Mesenchymal stem cell (in vitro differentiated cells and primary cell): ENCODE measurements at regions not wholly inside any gene's neighbourhood (a gene's known extent, or its start where the extent isn't known, plus 50 kb on each side); places are given as distances from the start of the nearest gene placed in this dataset. TPM values are rescaled to one million over a fixed set of nuclear protein-coding genes. Genes with fewer than 3 reads are reported as not detected.

Source experiments
- DNase-seq: peaks from one replicate; pipeline ENCODE4 v3.0.0-alpha.2; 2013
- H2AFZ ChIP-seq: one replicate; pipeline ENCODE4 v1.6.1; 2013; ENCODE audit warnings: low read depth, mild to moderate bottlenecking, control low read depth, inconsistent platforms, low read length, moderate library complexity
- H2AK5ac ChIP-seq: 2 replicates; pipeline ENCODE4 v1.6.1; 2013; ENCODE audit warnings: low read length, moderate library complexity, mild to moderate bottlenecking, inconsistent platforms; ENCODE audit not compliant: severe bottlenecking
- H2BK120ac ChIP-seq: one replicate; pipeline ENCODE4 v1.6.1; 2013; ENCODE audit warnings: low read depth, mild to moderate bottlenecking, inconsistent platforms, low read length, moderate library complexity
- H2BK12ac ChIP-seq, 2 experiments: one replicate each; pipeline ENCODE4 v1.6.1; 2013; ENCODE audit warnings: inconsistent platforms in 2 of 2, low read length in 2 of 2, mild to moderate bottlenecking in 2 of 2, moderate library complexity in 2 of 2, control low read depth in 1 of 2
- H2BK15ac ChIP-seq: one replicate; pipeline ENCODE4 v1.6.1; 2013; ENCODE audit warnings: mild to moderate bottlenecking, low read depth, inconsistent platforms; ENCODE audit not compliant: poor library complexity, severe bottlenecking
- H2BK5ac ChIP-seq: 2 replicates; pipeline ENCODE4 v1.6.1; 2013; ENCODE audit warnings: low read depth, mild to moderate bottlenecking, low read length, control low read depth, inconsistent platforms; ENCODE audit not compliant: poor library complexity, severe bottlenecking
- H3K14ac ChIP-seq, 2 experiments: one replicate each; pipeline ENCODE4 v1.6.1; 2013; ENCODE audit warnings: inconsistent platforms in 2 of 2, low read length in 2 of 2, control low read depth in 1 of 2, mild to moderate bottlenecking in 1 of 2, moderate library complexity in 1 of 2
- H3K18ac ChIP-seq, 2 experiments: one replicate each; pipeline ENCODE4 v1.6.1; 2013; ENCODE audit warnings: inconsistent platforms in 2 of 2, low read length in 2 of 2, control low read depth in 1 of 2, low read depth in 1 of 2, mild to moderate bottlenecking in 1 of 2
- H3K23ac ChIP-seq, 2 experiments: one replicate each; pipeline ENCODE4 v1.6.1; 2013; ENCODE audit warnings: inconsistent platforms in 2 of 2, low read length in 2 of 2, mild to moderate bottlenecking in 2 of 2, moderate library complexity in 2 of 2, control low read depth in 1 of 2
- H3K27ac ChIP-seq: 2 replicates; pipeline ENCODE4 v1.5.1; 2013; ENCODE audit warnings: mild to moderate bottlenecking, moderate library complexity, low read length, control low read depth, inconsistent platforms; ENCODE audit not compliant: poor library complexity, severe bottlenecking
- H3K27me3 ChIP-seq, 2 experiments: 2 replicates each; pipeline versions ENCODE4 v1.6.1 to v1.7.0; 2013; ENCODE audit warnings: low read length in 2 of 2, mild to moderate bottlenecking in 2 of 2, moderate library complexity in 2 of 2, control low read depth in 1 of 2, inconsistent platforms in 1 of 2; ENCODE audit not compliant: control insufficient read depth in 1 of 2, insufficient read depth in 1 of 2
- H3K36me3 ChIP-seq, 2 experiments: 2 replicates each; pipeline versions ENCODE4 v1.6.1 to v1.7.0; 2013; ENCODE audit warnings: low read length in 2 of 2, control low read depth in 1 of 2, inconsistent platforms in 1 of 2, low read depth in 1 of 2, mild to moderate bottlenecking in 1 of 2; ENCODE audit not compliant: insufficient read depth in 2 of 2, control insufficient read depth in 1 of 2
- H3K4ac ChIP-seq, 2 experiments: one replicate each; pipeline ENCODE4 v1.6.1; 2013; ENCODE audit warnings: inconsistent platforms in 2 of 2, low read length in 2 of 2, mild to moderate bottlenecking in 2 of 2, moderate library complexity in 2 of 2, control low read depth in 1 of 2, low read depth in 1 of 2
- H3K4me1 ChIP-seq: 2 replicates; pipeline ENCODE4 v1.6.1; 2013; ENCODE audit warnings: low read depth, low read length, control low read depth; ENCODE audit not compliant: control insufficient read depth, insufficient read depth
- H3K4me2 ChIP-seq: 2 replicates; pipeline ENCODE4 v1.6.1; 2013; ENCODE audit warnings: low read length, mild to moderate bottlenecking, inconsistent platforms; ENCODE audit not compliant: poor library complexity, severe bottlenecking
- H3K4me3 ChIP-seq, 2 experiments: 2 replicates each; pipeline versions ENCODE4 v1.5.1 to v1.7.0; 2013; ENCODE audit warnings: low read length in 2 of 2, mild to moderate bottlenecking in 2 of 2, control low read depth in 1 of 2, low read depth in 1 of 2; ENCODE audit not compliant: insufficient read depth in 1 of 2
- H3K79me1 ChIP-seq: replicated peaks from 2 replicates; pipeline ENCODE4 v1.6.1; 2013; ENCODE audit warnings: mild to moderate bottlenecking, control low read depth, low read length, inconsistent platforms; ENCODE audit not compliant: poor library complexity, severe bottlenecking
- H3K9ac ChIP-seq: 2 replicates; pipeline ENCODE4 v1.7.0; 2013; ENCODE audit warnings: mild to moderate bottlenecking, low read length, moderate library complexity
- H3K9me3 ChIP-seq: 2 replicates; pipeline ENCODE4 v1.7.0; 2013; ENCODE audit warnings: mild to moderate bottlenecking, low read length; ENCODE audit not compliant: control insufficient read depth
- H4K8ac ChIP-seq: one replicate; pipeline ENCODE4 v1.6.1; 2013; ENCODE audit warnings: inconsistent platforms, mild to moderate bottlenecking, low read length, moderate library complexity
- H4K91ac ChIP-seq: one replicate; pipeline ENCODE4 v1.6.1; 2013; ENCODE audit warnings: mild to moderate bottlenecking, low read length, inconsistent platforms
- WGBS: methylation state at CpG from one replicate; pipeline ENCODE4 v1.1.7; 2013; ENCODE audit warnings: mixed read lengths; 5-methylcytosine and 5-hydroxymethylcytosine counted together
- small RNA-seq: library from polyadenylated mRNA; stranded (forward); fragments of <200 nt; extraction: miRNeasy Mini kit (QIAGEN cat#:217004); gene quantifications from one replicate; pipeline ENCODE3, GENCODE V24; 2013; ENCODE audit warnings: low read depth

DNA sequence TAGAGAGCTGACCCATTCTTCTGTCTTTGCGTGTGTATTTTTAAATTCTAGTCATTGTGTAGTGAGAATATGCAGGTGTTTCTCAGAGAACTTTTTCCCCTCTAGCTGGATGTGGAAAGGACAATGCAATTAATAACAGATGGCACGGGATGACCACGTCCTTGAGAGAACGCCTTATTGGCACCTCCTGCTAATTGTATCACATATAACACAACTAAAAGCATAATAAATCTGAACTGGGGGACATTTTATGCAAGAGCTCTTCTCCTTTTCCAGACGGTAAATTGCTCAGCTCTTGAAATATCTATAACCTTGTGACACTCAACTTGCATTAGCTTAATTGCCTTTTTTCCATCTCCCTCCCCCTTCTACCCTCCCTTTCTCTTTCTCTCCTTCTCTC is 62.9 kb upstream of the IZUMO3 start:
- H2AFZ ChIP-seq, result no peak overlapping the region
- H3K4me1 ChIP-seq, result no peaks in the 10 kb centered on the region
- H3K4ac ChIP-seq, result no peak overlapping the region
- no peak overlapping the region for H2BK12ac ChIP-seq
- H2BK120ac ChIP-seq, result no peak overlapping the region
- H3K4me2 ChIP-seq, result no peak overlapping the region
- no peaks in the 10 kb centered on the region for H3K36me3 ChIP-seq
- H4K91ac ChIP-seq, result no peak overlapping the region
- DNase-seq, result no peak
- no peak overlapping the region for H3K27ac ChIP-seq
- WGBS, result 52% methylated on average over 5 of the region's 5 CpGs
- no peak overlapping the region for H2AK5ac ChIP-seq
- no peak overlapping the region for H2BK5ac ChIP-seq
- H2BK15ac ChIP-seq, result no peak overlapping the region
- no peak overlapping the region for H3K14ac ChIP-seq
- no peak overlapping the region for H3K23ac ChIP-seq
- H3K9me3 ChIP-seq, result no peaks in the 10 kb centered on the region
- no peaks in the 10 kb centered on the region for H3K79me1 ChIP-seq
- no peak overlapping the region for H3K4me3 ChIP-seq
- H3K9ac ChIP-seq, result no peak overlapping the region
- H3K27me3 ChIP-seq, result no peaks in the 10 kb centered on the region
- no peak overlapping the region for H3K18ac ChIP-seq
- no peak overlapping the region for H4K8ac ChIP-seq

GRCh38 chr9:24602693-24603352 is 57.1 kb upstream of the IZUMO3 start:
- Histone ChIP-seq H3K27ac (no peak overlapping the region), H2AFZ (no peak overlapping the region), H2BK12ac (no peak overlapping the region), H3K27me3 (no peaks in the 10 kb centered on the region), H2BK15ac (no peak overlapping the region), H4K91ac (no peak overlapping the region), H2AK5ac (no peak overlapping the region), H3K36me3 (no peaks in the 10 kb centered on the region), H3K23ac (no peak overlapping the region), H2BK120ac (no peak overlapping the region), H2BK5ac (no peak overlapping the region), H3K79me1 (no peaks in the 10 kb centered on the region), H3K9ac (no peak overlapping the region), H3K4me2 (no peak overlapping the region), H3K4me1 (no peaks in the 10 kb centered on the region), H4K8ac (no peak overlapping the region), H3K14ac (no peak overlapping the region), H3K18ac (no peak overlapping the region), H3K4ac (no peak overlapping the region), H3K4me3 (no peak overlapping the region), H3K9me3 (no peaks in the 10 kb centered on the region)
- peak; percentile 13 for DNase-seq
- 59% methylated on average over 3 of the region's 4 CpGs for WGBS

Small RNA genes in the stretch of these regions (small RNA-seq; reads per million reads assigned to genes)
- not detected for gene RMRPP5
